H1 (cell line): ENCODE measurements at regions not wholly inside any gene's neighbourhood (a gene's known extent, or its start where the extent isn't known, plus 50 kb on each side); places are given as distances from the start of the nearest gene placed in this dataset.

ENCODE experiments used
- BACH1 ChIP-seq: IDR thresholded peaks from 2 replicates; pipeline ENCODE4 v1.6.1; 2012; ENCODE audit warnings: low read length, improper control_type of control experiment
- BCL11A ChIP-seq, 2 experiments: IDR thresholded peaks; one replicate each; pipeline ENCODE4 v1.6.1; 2011; ENCODE audit warnings: low read depth in 2 of 2, low read length in 2 of 2, mild to moderate bottlenecking in 2 of 2
- SP2 ChIP-seq: IDR thresholded peaks from 2 replicates; pipeline ENCODE4 v1.6.1; 2012; ENCODE audit warnings: mild to moderate bottlenecking, low read length, inconsistent platforms
- SP4 ChIP-seq: IDR thresholded peaks from 2 replicates; pipeline ENCODE4 v1.6.1; 2012; ENCODE audit warnings: low read length, inconsistent platforms

GRCh38 chr13:106789911-106790310 is 222.0 kb upstream of the ARGLU1 start (continued):
- TF ChIP-seq SP2 (no peak), SP4 (no peak), BCL11A (IDR thresholded peaks at IDR 0.05; ENCODE audit: low read depth in 2 of 2, low read length in 2 of 2) (no peak), BACH1 (no peak)
